ENCODE measurements at regions not wholly inside any gene's neighbourhood (a gene's known extent, or its start where the extent isn't known, plus 50 kb on each side); places are given as distances from the start of the nearest gene placed in this dataset.

- TF ChIP-seq CTCF (conservative IDR thresholded peaks at IDR 0.05; ENCODE audit: low read length): no peak
- TF ChIP-seq EZH2phosphoT487 (IDR thresholded peaks at IDR 0.05; ENCODE audit: borderline replicate concordance): no peak
These were observed 105.0 kb downstream of the TRIM29 start for GRCh38 chr11:120032766-120033390.

Measured in Loucy (cell line).